Stimulated activated CD4-positive, alpha-beta T cell treated with anti-CD3 and anti-CD28 coated beads, Interleukin-4, amount 100 ng/mL, for 4 hours (primary cell): ENCODE measurements at regions not wholly inside any gene's neighbourhood (a gene's known extent, or its start where the extent isn't known, plus 50 kb on each side); places are given as distances from the start of the nearest gene placed in this dataset.

Experiments
- DNase-seq, 2 experiments: peaks; one replicate each; pipeline ENCODE4 v3.0.0-alpha.2; 2020

GRCh38 chr19:5392486-5392885, 51.9 kb upstream of the PTPRS start:
- no peak for DNase-seq

DNA sequence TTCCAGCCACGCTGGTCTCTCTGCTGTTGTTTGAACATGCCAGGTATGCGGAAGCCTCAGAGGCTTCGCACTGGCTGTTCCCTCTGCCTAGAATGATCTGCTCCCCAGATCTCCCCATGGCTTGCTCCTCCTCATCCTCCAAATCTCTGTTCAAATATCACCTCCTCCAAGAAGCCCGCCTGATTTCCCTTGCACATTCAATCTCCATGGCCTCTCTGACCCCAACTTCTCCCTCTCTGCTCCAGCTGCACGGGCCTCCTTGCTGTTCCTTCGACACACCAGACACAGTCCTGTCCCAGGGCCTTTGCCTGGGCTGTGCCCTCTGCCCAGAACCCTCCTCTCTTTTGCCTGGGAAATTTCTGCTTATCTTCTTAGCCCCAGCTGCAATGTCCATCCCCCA, 52.5 kb upstream of the PTPRS start:
- DNase-seq: no peak

- no peak for DNase-seq
Observed at GRCh38 chr19:5394551-5395505, 54.2 kb upstream of the PTPRS start.

GRCh38 chr19:5395556-5395955, 54.9 kb upstream of the PTPRS start:
- no peak for DNase-seq

DNA sequence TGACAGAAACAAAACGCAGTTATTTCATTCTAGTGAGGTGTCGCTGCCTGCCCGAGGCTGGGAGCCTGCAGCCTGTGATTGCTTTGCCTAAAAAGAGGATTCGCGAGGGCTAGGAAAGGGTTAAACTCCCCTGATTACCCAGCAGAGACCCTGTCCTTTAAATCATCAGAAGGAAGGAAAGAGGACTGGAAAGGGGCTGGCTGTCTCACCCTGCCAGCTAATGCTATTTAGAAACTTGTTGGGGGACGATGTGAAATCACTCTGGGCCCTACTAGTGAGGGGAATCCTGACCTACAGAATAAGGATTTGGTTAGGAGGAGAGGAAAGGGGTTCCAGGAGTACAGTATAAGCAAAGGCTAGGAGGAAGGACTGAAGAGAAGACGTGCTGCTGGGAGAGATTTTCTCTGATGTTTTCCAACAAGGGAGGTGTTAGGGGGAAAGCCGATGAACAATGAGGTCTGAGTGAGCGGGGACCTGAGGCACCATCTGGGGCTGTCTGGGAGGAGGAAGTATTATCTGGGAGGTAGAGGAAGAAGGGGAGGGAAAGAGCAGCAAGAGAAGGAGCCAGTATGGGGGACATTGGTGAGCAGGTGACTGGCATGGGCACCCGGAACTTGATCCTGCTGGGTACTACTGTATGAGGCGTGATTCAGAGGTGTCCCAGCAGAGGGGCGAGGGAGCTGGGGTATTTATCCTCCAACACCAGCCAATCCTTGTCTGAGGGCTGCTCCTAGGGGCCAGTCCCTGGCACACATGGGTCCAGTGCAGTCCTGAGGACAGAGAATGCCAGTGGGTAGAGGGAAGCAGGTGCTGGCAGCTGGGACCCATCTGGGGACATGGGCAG, 55.7 kb upstream of the PTPRS start:
- DNase-seq: no peak

- no peak for DNase-seq
Observed at GRCh38 chr19:5396963-5397362, 56.4 kb upstream of the PTPRS start.

DNA sequence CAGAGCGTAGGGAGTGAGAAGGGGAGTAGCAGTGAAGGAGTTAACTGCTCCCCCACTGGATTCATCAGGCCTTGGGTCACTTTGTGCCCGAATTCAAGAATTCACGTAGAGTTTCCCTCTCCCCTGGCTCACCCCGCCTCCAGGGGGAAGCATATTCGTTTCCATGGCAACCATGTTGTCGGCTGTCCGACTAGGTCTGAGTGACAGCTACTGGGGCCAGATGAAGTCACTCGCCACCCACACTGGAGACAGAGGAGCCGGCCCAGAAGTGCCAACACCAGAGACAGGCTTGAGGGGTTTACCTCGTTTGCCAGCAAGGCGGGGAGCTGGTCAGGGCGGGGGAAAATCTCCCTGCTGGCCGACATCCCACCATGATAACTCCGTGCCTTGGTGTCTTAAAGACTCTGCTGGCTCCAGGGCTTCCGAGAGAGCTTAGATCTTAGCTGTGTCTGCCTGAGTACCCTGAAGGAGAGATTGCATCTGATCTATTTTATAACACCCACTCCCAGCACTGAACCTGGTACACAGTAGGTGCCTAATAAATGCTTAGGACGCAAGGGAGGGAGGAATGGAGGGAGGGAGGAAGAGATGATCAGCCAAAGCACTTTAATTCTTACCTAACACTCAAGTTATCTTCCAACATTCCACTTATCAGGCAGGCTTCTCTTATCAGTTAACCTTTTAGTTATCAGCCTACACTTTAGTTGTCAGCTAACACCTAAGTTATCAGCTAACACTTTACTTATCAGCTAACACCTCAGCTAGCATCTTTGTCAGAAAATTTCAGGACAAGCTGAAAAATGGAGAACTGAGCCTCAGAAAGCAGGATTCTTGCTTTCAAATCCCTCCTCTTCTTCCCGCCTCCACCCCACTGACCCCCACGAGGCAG, 57.2 kb upstream of the ZNRF4 start:
- DNase-seq: no peak

DNA sequence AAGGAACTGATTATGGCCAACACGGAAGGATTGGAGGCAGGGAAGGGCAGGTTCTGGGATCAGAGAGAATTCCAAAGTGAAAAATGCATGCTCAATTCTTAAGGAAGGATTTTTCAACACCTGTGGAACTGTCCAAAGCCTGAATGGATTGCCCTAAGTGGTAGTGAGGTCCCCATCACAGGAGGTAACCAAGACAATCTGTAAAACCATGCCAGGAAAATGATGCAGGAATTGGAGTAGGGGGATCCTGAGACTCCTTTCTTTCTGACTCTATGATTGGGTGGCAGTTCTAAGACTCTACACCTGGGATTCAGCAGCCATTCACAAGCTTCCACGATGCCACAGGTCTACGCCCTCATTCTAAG, 56.5 kb upstream of the ZNRF4 start:
- DNase-seq: no peak

GRCh38 chr19:5403968-5404640, 51.1 kb upstream of the ZNRF4 start:
- DNase-seq: peak; percentile 12 to 55
